ENCODE measurements at regions not wholly inside any gene's neighbourhood (a gene's known extent, or its start where the extent isn't known, plus 50 kb on each side); places are given as distances from the start of the nearest gene placed in this dataset.
A peak's percentile ranks its signal among the peaks of the same experiment; 100 is the strongest.

DNA sequence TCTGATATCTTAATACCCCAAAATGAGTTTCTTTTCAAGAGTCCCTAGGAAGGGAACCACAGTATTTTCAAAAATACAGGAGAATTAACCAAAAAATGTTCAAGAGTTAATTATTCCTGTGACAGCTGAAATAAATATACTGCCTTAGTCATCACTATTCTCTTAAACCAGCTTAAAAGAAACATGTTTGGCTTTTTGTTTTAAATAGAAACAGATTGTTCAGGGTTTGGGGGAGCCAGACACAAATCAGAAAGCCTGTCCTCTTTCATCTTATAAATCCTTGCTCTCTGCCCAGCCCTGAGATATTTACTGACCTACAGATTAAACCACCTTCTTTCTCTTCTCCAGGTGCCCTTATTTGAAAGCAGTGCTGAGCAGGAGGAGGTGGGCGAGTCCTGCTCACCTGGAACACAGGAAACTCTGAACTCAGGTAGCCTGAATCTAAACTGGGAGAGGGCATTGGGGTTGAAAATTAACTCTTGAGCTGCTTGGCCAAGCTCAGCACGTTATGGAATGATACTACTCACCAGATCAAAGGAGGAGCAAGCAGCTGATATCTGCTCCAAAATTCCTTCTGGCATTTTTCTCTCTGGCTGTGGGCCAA is 84.1 kb upstream of the SPRED1 start:
- TF ChIP-seq, protein P1, sequence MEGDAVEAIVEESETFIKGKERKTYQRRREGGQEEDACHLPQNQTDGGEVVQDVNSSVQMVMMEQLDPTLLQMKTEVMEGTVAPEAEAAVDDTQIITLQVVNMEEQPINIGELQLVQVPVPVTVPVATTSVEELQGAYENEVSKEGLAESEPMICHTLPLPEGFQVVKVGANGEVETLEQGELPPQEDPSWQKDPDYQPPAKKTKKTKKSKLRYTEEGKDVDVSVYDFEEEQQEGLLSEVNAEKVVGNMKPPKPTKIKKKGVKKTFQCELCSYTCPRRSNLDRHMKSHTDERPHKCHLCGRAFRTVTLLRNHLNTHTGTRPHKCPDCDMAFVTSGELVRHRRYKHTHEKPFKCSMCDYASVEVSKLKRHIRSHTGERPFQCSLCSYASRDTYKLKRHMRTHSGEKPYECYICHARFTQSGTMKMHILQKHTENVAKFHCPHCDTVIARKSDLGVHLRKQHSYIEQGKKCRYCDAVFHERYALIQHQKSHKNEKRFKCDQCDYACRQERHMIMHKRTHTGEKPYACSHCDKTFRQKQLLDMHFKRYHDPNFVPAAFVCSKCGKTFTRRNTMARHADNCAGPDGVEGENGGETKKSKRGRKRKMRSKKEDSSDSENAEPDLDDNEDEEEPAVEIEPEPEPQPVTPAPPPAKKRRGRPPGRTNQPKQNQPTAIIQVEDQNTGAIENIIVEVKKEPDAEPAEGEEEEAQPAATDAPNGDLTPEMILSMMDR (IDR thresholded peaks at IDR 0.05; ENCODE audit: insufficient read depth, low read length, poor library complexity, severe bottlenecking), result no peak
- no peaks in the 10 kb centered on the region; the same call in 1 of the 2 replicates for H3K27me3 ChIP-seq (replicated peaks; ENCODE audit: control insufficient read depth, insufficient read depth, low read length)
- DNase-seq (ENCODE audit: extremely low read depth, insufficient read length), result no peak
- H3K36me3 ChIP-seq (ENCODE audit: control insufficient read depth, insufficient read depth, low read length), result no peaks in the 10 kb centered on the region
- no peak overlapping the region for H3K4me3 ChIP-seq (replicated peaks; ENCODE audit: low read depth, low read length)

DNA sequence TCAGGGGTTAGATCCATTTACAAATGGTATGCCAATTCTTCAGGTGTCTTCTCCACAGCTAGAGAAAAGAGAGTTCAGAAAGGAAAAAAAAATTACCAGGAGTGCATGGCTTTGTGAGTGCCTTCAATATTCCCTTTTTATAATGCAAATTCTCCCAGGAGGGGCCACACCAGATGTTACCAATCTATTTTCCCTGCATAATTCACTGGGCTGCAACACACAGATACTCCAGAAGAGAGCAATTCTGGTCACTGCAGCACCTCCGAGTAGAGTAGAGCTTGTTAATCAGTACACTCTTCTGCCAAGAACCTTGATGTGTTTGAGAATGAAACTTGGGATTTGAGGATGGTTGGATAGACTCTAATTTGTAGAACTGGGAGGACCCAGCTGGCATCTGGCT is 80.7 kb upstream of the SPRED1 start:
- no peak overlapping the region for H3K4me3 ChIP-seq (replicated peaks; ENCODE audit: low read depth, low read length)
- H3K27me3 ChIP-seq (replicated peaks; ENCODE audit: control insufficient read depth, insufficient read depth, low read length), result no peaks in the 10 kb centered on the region; the same call in 1 of the 2 replicates
- no peaks in the 10 kb centered on the region for H3K36me3 ChIP-seq (ENCODE audit: control insufficient read depth, insufficient read depth, low read length)
- no peak for DNase-seq (ENCODE audit: extremely low read depth, insufficient read length)
- TF ChIP-seq, protein P1 (IDR thresholded peaks at IDR 0.05; ENCODE audit: insufficient read depth, low read length, poor library complexity, severe bottlenecking), result no peak

DNA sequence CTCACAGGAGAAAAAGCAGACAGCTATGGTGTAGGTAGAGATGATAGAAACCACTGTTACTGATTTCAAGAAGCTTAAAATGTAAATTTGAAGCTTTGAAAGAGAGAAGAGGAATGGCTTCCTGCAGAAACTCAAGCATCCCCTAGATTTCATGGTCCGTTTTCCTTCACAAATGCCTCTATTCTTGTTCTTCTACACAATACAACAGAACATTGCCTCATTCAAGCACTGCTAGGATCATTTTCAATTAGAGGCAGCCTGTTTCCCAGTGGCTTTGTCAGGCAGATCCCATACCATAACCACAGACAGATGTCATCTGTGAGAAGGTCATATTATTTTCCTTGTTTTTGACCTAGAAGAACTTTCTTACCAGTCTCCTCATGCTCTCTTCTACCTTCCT is 77.9 kb upstream of the SPRED1 start:
- TF ChIP-seq, protein P1 (IDR thresholded peaks at IDR 0.05; ENCODE audit: insufficient read depth, low read length, poor library complexity, severe bottlenecking), result no peak
- Histone ChIP-seq H3K4me3 (replicated peaks; ENCODE audit: low read depth, low read length) (no peak overlapping the region), H3K27me3 (replicated peaks; ENCODE audit: control insufficient read depth, insufficient read depth, low read length) (no peaks in the 10 kb centered on the region), H3K36me3 (ENCODE audit: control insufficient read depth, insufficient read depth, low read length) (no peaks in the 10 kb centered on the region)
- no peak for DNase-seq (ENCODE audit: extremely low read depth, insufficient read length)

DNA sequence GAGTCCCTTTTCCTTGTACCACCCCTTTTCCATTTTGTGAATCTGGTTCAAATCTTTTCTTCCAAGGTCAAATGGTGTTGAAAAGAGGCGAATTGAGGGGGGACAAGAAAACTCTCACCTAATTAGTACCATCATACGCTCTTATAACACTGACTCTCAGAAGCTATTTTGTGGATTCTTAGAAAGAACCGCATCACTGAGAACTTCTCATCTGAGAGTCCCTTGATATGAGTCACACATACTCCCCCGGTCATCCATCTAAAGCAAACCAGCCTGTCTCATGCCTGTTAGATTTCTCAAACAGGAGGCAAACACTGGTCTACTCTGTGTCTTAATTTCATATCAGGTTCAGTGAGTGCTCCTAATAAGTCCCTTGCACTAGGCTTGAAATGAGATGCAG is 76.5 kb upstream of the SPRED1 start:
- H3K27me3 ChIP-seq (replicated peaks; ENCODE audit: control insufficient read depth, insufficient read depth, low read length), result no peaks in the 10 kb centered on the region
- TF ChIP-seq, protein P1 (IDR thresholded peaks at IDR 0.05; ENCODE audit: insufficient read depth, low read length, poor library complexity, severe bottlenecking), result no peak
- DNase-seq (ENCODE audit: extremely low read depth, insufficient read length), result peak; percentile 57
- no peak overlapping the region for H3K4me3 ChIP-seq (replicated peaks; ENCODE audit: low read depth, low read length)
- no peaks in the 10 kb centered on the region for H3K36me3 ChIP-seq (ENCODE audit: control insufficient read depth, insufficient read depth, low read length)

DNA sequence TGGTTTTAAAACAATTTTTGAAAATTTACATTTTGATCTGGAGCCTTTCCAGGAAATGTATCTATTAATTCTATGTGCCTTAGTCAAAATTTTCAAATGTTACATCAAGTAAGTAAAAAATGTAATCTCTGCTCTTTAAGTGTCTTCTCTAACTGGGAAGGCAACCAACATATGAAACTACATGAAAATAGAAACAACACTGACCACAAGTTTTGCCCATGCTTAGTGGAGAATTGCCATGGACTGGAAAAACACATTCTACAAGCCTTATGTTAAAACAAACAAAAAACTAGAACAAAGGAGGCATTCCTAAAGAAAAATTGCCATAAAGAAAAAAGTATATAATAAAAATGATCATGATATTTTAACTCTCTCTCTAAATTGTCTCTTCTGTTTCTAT is 75.9 kb upstream of the SPRED1 start:
- no peaks in the 10 kb centered on the region for H3K36me3 ChIP-seq (ENCODE audit: control insufficient read depth, insufficient read depth, low read length)
- H3K4me3 ChIP-seq (replicated peaks; ENCODE audit: low read depth, low read length), result no peak overlapping the region
- TF ChIP-seq, protein P1 (IDR thresholded peaks at IDR 0.05; ENCODE audit: insufficient read depth, low read length, poor library complexity, severe bottlenecking), result no peak
- DNase-seq (ENCODE audit: extremely low read depth, insufficient read length), result no peak
- no peaks in the 10 kb centered on the region for H3K27me3 ChIP-seq (replicated peaks; ENCODE audit: control insufficient read depth, insufficient read depth, low read length)

DNA sequence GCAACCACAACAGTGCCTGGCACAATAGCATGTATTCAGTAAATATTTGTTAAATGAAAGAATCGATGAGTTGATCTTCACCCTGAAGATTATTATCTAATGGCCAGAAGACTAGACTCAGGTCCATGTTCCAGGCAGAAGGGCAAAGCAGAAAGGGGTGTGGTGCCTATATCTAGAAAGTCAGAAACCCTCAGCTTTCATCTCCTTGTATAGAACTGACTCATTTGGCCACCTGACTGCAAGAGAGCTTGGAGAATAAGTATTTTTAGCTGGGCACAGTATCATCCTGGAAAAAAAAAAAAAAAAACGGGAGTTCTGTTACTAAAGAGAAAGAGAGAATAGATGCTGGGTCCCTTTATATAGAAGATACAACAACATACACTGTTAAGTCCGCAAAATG is 69.7 kb upstream of the SPRED1 start:
- Histone ChIP-seq H3K27me3 (replicated peaks; ENCODE audit: control insufficient read depth, insufficient read depth, low read length) (no peaks in the 10 kb centered on the region), H3K4me3 (replicated peaks; ENCODE audit: low read depth, low read length) (no peak overlapping the region), H3K36me3 (ENCODE audit: control insufficient read depth, insufficient read depth, low read length) (no peaks in the 10 kb centered on the region)
- TF ChIP-seq, protein P1 (IDR thresholded peaks at IDR 0.05; ENCODE audit: insufficient read depth, low read length, poor library complexity, severe bottlenecking), result no peak
- no peak for DNase-seq (ENCODE audit: extremely low read depth, insufficient read length)

Data from GM06990 (cell line).